ENCODE measurements at regions not wholly inside any gene's neighbourhood (a gene's known extent, or its start where the extent isn't known, plus 50 kb on each side); places are given as distances from the start of the nearest gene placed in this dataset.

DNA sequence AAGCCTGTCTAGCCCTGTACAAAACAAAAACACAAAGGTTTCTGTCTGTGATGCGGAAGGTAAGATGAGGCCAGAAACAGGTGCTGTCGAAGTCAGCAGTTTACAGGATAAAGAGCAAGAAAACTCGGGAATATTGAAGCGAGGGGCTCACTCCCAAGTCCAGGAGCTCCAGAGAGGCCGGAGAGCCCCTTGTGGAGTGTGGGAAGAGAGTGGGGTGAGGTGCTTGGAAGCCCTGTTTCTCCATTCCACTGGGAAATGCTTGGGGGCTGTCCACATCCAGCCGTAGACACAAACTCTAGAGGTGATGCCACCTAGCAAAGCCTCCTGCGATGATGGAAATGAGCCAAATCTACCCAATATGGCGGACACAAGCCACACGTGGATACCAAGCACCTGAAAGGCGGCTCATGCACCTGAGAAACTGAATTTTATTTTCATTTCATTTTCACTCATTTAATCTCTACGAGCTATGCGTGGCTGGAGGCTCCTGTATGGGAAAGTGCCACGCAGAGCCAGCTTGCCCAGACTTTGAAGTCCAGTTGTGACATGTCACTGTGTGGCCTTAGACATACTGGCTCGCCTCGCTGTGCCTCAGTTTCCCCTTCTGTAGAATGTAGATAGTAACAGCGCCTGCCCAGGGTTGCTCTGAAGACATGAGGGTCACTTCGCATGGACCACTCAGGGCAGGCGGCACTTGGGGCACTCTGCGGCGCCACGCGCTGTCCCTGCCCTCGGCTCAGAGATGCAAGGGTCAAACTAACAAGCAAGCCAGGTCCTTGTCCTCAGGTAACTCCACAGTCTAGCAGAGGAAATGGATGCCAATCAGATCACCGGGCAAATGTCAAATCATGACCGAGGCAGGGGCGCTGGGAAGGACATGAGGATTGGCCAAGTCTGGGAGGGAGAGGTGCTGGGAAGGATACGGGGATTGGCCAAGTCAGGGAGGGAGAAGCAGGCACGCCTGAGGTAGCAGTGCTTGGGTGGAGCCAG lies 684.7 kb downstream of the TBC1D22A start:
- DNase-seq (ENCODE audit: low spot score), result no peak

DNA sequence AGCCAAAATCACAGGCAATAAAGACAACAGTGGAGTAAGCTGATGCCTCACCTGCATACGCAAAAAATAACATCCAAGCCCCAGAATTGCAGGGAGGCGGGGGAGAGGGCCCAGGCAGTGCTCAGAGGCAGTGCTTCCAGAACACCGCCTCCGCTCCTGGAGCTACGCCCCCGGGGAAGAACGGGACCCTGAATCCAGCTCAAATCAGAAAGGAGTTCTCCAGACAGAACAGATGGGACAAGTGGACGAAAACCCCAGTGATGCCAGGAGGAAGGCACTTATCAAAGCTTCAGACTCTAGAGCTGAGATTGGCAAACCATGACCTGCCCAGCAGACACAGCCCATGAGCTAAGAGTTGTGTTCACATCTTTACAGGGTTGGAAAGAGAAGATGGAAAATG lies 683.9 kb downstream of the TBC1D22A start:
- no peak for DNase-seq (ENCODE audit: low spot score)

DNA sequence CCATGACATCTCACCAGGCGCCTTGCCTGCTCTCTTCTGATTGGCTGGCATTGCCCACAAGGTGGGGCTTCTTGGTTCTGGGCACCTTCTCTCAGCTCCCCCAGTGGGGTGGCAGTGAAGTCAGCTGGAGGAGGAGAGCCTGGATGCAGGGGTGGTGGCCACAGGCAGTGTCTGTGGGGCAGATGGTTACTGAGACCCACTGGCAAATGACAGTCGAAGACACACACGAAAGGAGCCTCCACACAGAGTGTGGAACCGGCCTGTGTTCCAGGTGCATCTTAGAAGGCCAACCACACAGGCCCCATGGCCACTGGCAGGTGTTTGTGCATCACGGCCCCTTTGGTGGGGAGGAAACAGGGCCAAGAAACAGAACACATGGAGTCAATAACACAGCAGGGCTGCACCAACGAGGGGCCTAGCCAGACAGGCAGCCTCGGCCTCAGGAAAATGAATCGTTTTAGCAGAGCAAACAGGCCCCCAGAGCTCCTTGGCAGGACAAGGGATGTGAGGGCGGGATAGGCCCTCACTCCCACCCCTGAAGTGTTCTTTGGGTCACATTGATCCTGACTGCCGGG lies 683.4 kb downstream of the TBC1D22A start:
- DNase-seq (ENCODE audit: low spot score), result no peak

DNA sequence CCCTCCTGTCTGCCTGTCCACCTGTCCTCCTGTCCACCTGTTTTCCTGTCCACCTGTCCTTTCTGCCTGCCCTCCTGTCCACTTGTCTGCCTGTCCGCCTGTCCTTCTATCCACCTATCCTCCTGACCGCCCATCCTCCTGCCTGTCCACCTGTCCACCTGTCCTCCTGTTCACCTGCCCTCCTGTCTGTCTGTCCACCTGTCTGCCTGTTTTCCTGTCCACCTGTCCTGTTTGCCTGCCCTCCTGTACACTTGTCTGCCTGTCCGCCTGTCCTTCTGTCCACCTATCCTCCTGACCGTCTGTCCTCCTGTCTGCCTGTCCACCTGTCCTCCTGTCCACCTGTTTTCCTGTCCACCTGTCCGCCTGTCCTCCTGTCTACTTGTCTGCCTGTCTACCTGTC lies 682.8 kb downstream of the TBC1D22A start:
- DNase-seq (ENCODE audit: low spot score), result no peak

DNA sequence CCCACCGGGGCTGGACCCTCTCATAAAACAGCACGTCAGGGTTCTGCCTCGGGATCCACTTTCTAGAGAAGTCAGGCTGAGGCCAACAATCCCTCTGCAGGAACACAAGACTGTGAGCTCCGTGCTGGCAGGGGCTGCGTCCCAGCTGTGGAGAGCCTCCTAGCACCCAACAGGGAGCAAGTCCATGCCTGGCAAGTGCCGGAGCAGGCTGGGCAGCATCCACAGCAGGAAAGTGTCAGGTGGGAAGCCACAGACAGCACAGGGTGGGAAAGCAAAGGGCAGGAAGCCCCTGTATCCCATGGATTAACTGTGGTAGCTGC lies 682.3 kb downstream of the TBC1D22A start:
- no peak for DNase-seq (ENCODE audit: low spot score)

DNA sequence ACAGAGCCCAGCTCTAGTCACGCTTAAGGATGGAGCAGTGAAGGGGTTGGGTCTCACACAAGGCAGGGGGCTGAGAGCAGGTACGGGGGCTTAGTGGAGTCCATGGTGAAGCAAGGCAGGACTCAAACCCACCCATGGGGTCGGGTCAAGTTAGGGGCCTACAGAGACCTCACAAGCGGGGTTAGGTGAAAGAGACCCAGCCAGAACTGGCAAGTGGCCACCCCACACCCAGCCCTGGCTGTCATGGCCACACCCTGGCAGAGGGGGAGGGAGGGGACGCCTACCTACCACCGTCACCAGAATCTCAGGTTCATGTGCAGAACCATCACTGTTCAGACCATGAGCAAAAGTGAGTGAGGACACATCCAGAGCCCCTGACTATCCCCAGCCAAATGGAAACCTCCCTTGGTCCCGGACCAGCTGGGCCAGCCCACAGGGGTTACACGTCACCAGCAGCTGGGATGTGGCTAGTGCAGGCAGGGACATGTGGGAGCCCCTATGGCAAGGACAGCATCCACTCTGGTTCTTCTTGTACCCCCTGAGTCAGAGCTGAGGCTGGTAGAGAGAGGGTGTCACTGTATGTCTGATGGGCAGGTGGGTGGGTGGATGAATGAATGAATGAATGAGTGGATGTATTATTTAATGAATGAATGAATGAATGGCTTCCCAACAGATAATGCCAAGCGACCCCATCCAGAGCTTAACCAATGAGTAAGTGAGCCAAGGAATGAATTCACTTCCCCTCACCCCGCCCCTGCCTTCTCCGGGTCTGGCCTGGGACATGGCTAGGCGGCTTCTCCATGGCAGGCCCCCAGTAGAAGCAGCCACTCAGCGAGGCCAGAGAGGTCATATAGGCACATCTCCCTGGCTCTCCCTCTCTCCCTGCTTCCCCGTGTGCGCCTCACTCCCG lies 681.6 kb downstream of the TBC1D22A start:
- no peak for DNase-seq (ENCODE audit: low spot score)

DNA sequence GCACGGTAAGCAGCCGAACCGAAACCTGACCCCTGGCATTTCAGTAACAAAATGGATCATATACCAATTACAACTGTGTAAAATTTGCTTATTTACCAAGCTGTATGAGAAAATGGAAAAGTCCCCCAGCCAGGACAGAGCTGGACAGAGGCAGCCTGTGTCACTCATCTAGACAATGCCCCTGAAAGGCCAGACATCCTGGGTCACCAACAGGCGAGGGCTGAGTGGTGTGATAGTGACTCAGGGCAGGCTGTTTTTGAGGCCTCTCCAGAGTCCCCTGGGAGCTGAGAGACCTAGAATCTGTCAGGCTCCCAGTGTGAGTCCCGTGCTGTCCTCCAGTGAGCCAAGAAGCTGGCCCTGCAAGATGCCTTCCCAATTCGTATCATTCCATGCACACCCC lies 680.4 kb downstream of the TBC1D22A start:
- DNase-seq (ENCODE audit: low spot score), result no peak

DNA sequence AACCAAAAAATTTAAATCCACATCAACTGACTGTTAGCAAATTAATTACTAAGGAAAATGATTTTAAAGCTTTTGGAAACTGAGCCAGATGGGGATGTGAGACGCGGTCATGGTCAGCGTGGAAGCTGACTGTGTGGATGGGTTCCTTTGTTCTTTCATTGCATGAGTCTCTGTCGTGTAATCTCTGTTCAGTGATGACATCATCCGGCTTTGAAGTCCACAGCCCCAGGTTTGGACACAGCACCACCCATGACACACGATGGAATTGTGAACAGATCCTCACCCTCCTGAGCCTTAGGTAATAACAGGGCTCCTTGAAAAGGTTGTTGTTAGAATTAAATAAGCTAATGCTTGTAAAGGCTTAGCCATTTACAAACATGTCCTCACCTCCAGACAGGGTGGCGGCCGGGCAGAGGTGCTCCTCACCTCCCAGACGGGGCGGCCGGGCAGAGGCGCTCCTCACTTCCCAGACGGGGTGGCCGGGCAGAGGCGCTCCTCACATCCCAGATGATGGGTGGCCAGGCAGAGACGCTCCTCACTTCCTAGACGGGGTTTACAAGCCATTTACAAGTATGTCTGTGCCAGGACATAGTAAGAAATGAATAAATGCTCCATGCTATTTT lies 677.3 kb downstream of the TBC1D22A start:
- no peak for DNase-seq (ENCODE audit: low spot score)

DNA sequence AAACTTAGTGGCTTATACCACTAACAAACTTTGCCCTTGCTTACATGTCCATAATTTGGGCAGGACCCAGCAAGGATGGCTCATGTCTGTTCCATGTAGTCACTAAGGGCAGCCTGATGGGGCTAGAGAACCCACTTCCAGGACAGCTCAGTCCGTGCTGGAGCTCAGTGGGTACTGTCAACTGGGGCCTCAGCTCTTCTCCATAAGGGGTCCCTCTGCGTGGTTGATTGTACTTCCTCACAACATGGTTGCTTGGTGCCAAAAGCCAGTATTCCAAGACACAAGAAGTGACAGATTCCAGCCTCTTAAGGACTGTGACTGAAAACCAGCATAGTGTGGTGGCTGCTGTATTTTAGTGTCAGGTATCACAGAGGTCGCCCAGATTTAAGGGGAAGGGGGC lies 675.2 kb downstream of the TBC1D22A start:
- no peak for DNase-seq (ENCODE audit: low spot score)

DNA sequence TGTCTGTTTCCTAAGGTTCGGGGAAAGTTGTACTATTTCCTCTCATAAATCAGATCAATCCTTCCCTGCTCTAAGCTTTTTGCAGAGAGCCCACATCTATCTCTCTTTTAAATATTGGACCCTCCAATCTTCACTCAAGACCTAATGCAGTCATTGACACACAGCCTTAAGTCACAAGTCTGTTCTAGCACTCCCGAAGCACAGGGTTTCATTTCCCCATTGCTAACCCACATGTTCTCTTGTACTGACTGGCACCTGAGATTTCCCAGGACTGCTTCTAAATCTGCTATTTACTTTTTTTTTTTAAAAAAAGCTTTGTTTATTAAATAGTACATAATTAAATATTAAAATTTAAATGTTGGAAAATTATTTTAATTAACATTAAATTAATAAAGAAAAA lies 674.7 kb downstream of the TBC1D22A start:
- no peak for DNase-seq (ENCODE audit: low spot score)

DNA sequence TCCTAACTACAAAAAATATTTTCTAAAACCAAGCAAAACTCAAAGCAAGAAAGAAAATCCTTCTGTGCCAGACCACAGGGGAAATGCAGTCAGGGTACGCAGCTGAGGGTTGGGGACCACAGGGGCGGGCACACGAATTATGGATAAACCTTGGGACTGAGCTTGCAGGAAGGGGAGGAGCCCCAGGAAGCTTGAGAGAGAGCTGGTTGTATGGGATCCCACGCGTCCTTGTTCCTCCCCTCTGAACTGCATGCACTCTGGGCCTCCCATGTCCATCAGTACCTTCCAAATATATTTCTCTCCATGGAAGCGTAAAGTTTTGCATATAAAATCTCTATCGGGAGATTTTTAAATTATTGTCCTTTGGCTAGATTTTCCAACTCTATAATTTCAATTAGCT lies 673.4 kb downstream of the TBC1D22A start:
- DNase-seq (ENCODE audit: low spot score), result no peak

DNA sequence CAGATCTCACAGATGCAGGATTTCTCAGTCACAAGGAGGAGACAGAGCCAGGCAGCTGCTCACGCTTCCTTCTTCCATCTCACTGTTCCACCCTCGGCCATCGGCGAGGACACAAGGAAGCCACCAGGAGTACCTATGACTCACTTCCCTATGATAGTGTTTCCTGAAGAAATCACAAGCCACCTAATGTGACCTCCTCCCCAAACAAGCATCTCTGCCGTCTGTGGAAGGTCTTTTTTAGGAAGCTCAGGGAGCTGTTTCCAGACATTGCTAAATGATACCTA lies 672.7 kb downstream of the TBC1D22A start:
- DNase-seq (ENCODE audit: low spot score), result no peak

DNA sequence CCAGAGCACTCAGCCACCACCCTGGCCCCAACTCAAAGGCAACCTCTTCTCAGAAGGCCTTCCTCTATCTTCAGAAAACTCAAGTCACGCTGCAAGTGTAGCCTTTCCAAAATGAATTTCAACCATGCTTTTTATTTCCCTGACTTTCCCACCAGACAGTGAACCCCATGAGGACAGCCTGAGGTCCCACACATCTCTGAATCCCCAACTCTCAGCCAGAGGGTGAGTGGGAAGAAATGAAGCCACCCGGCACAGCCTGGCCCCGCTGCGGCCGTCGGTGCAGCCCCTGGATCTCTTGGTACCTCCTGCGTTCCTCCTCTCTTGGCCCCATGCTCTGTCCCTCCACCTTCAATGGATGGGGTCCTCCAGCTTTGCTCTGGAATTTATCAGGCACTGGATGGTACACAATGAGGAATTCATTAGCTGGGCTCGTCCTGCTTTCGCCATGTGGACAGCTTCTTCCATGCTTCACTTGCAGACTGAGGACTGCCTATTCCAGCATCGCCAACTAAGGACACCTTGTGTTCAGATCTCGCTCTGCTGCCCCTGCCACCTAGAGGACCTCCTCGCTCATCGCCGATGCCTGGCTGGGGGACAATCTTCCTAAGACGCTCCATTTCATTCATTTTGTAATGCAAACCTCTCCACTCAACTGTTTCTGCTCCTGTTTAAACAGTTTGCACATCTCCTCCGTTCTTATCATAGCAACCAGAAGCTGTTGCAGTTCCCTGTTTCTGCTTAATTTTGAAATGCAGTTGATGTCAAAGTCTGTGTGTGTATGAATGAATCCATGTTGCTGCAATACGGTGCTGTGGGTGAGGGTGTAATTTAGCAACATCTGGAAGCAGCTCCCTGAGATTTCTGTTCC lies 672.1 kb downstream of the TBC1D22A start:
- DNase-seq (ENCODE audit: low spot score), result no peak

DNA sequence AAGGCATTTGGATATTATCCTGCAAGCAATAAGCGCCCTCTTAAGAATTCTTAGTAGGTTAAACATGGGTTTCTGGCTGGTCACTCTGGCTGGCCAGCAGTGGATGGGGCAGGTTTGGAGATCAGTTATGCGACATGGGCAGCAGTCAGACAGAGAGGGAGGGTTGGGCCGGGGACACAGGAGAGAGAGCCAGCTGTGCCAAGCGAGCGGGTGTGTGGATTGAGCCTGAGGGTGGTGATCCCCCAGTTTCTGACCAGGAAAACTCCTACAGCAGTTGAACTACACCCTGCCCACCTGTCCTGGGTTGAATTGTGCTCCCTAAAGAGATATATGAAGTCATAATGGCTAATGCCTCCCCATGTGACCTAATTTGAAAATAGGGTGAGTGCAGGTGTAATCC lies 671.2 kb downstream of the TBC1D22A start:
- DNase-seq (ENCODE audit: low spot score), result no peak

DNA sequence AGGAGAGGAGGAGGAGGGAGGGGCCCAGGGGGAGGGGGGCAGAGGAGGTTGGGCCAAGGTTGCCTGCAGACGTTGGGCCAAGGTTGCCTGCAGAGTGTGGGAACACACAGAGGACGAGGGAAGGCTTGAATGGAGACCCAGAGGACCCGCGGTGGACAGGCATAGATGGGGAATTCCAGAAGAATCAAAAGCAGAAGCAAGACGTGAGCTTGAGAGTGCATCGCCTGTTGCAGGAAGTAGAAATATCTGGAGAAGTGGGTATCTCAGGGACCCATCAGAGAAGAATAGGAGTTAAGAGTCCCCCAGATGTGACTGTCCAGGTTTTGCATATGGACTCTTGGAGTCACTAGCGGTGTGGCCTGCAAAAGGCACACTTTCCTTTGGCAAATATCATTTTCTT lies 670.2 kb downstream of the TBC1D22A start:
- no peak for DNase-seq (ENCODE audit: low spot score)

DNA sequence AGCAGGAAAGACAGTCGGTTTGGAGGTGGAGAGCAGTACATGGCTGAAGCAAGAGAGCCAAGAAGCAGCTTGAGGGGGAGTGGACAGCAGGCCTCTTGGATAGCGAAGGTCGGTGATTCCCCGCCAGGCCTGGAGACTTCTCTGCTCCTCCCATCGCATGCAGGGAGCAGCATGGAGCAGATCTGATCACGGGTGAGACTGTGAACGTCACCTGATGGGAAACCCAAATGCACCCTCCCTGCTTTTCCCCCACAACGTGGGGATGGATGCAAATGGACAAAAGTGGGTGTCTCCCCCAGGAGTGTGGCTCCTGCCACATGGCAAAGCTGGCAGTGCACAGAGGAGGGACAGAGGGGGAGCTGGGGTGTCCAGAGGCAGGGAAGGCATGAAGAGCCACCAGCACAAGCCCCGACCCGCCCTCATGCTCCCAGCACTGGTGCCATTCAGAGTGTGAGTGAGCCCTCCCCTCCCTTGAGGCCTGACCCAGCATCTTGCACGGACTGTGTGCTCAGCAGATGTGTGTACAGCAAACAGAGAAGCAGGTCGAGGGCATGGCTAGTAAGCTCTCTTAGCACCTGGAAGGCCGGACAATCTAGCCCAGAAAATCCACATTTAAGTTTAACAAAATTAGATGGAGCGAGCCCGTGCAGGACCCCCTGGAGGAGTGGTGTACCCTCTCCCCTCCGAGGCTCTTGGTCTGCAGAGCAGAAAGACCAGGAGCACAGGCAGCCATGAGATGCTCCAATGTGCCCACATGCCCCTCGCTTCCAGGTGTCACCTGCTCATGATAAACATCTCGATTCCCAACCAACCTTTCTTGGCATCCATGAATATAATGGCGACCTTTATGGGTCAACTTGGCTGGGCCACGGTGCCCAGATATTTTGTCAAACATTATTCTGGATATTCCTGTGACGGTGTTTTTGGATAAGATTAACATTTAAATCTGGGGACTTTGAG lies 661.7 kb downstream of the TBC1D22A start:
- DNase-seq (ENCODE audit: low spot score), result no peak

DNA sequence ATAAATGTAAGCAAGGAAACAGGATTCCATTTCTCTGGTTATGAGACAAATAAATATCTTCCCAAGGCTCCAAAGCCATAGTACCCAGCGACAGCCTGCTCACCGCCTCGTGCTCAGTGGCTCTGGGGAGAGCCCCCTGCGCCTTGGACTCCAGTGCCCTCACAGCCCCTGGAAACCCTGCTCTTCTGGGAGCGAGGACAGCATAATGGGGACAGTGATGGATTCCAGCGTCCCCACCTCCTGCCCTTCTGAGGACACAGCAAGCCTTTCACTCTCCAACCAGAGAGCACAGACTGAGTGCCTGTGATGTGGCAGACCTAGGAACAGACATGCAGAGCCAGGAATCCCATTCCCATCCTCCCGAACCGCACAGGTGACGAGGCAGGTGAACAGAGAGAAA lies 660.8 kb downstream of the TBC1D22A start:
- no peak for DNase-seq (ENCODE audit: low spot score)

DNA sequence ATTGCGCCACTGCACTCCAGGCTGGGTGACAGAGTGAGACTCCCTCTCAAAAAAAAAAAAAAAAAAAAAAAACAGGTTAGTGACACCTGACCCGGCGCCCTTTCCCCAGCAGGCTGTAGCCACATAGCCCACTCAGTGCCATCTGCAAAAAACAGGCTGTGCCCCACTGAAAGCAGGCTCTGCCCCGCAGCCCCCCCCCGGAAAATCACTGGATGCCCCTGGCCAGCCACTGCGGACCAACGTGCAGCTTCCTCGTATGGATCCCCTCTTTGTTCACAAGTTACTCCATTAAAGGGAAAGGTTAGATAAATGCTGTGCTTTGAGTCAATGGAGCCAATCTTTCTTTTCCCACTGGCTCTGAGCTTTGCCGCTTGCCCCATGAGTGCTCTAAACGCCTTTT lies 660.3 kb downstream of the TBC1D22A start:
- DNase-seq (ENCODE audit: low spot score), result no peak

DNA sequence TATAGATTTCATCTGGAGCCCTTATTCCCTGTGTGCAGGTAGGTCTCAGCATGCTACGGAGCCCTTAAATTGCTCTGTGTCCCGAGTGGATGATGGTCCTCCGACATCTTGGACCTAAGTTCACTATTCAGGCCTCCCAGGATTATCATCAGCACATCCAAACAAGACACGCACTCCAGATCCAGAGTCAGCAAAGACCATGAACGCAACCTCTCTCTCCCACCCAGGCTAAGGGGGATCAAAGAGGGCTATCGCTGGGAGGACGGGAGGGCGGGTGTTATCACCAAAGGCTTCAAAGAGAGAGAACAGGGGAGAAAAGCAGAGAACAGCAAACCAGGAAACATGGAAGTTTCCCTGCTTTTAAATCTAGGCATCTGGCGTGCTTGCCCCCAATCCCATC lies 659.4 kb downstream of the TBC1D22A start:
- DNase-seq (ENCODE audit: low spot score), result no peak

DNA sequence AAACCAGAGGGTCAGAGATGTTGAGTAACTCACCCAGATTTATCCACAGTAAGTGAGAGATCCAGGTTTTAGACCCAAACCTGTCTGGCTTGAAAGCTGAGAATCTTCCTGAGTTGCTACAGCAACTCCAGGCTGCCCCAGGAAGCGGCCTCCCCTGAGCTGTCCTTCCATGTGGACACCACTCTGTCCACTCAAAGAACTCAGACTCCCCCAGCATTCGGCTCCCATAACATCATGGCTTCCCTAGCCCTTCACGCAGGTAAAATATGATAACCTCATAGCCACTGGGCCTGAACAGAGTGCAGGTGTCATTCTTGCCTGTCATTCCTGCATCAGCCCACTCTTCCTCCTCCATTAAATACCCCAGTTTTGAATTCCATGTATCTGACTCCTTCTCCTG lies 657.8 kb downstream of the TBC1D22A start:
- DNase-seq (ENCODE audit: low spot score), result no peak
